ENCODE measurements at regions not wholly inside any gene's neighbourhood (a gene's known extent, or its start where the extent isn't known, plus 50 kb on each side); places are given as distances from the start of the nearest gene placed in this dataset.
"Not testable (repeated sequence)": the region's sequence is repeated elsewhere in the genome, so short reads cannot be mapped to it uniquely, and the experiment has no call there.

GRCh38 chr2:94622113-94622618 is 249.1 kb upstream of the TEKT4 start:
- TF ChIP-seq CTCF (IDR thresholded peaks at IDR 0.05; ENCODE audit: insufficient read depth, low read depth, low read length): no peak
- H3K4me3 ChIP-seq (ENCODE audit: low read depth, low read length): no peak overlapping the region
- DNase-seq (ENCODE audit: low read depth): no peak

GRCh38 chr2:94628953-94629352 is 242.3 kb upstream of the TEKT4 start:
- not testable (repeated sequence) for H3K4me3 ChIP-seq (ENCODE audit: low read depth, low read length); DNase-seq (ENCODE audit: low read depth)

- DNase-seq (ENCODE audit: low read depth); H3K4me3 ChIP-seq (ENCODE audit: low read depth, low read length): not testable (repeated sequence)
Measured at GRCh38 chr2:94641397-94641796, 229.8 kb upstream of the TEKT4 start.

- not testable (repeated sequence) for DNase-seq (ENCODE audit: low read depth); H3K4me3 ChIP-seq (ENCODE audit: low read depth, low read length)
Measured at GRCh38 chr2:94652131-94652530, 219.1 kb upstream of the TEKT4 start.

GRCh38 chr2:94669858-94670257 is 201.4 kb upstream of the TEKT4 start:
- H3K4me3 ChIP-seq (ENCODE audit: low read depth, low read length); DNase-seq (ENCODE audit: low read depth): not testable (repeated sequence)

- not testable (repeated sequence) for H3K4me3 ChIP-seq (ENCODE audit: low read depth, low read length); DNase-seq (ENCODE audit: low read depth)
Measured at GRCh38 chr2:94694236-94694635, 177.0 kb upstream of the TEKT4 start.

GRCh38 chr2:94708982-94709381 is 162.2 kb upstream of the TEKT4 start:
- not testable (repeated sequence) for H3K4me3 ChIP-seq (ENCODE audit: low read depth, low read length); DNase-seq (ENCODE audit: low read depth)

GRCh38 chr2:94725543-94725942 is 145.7 kb upstream of the TEKT4 start:
- TF ChIP-seq CTCF (IDR thresholded peaks at IDR 0.05; ENCODE audit: insufficient read depth, low read depth, low read length): no peak
- DNase-seq (ENCODE audit: low read depth): no peak
- no peak overlapping the region for H3K4me3 ChIP-seq (ENCODE audit: low read depth, low read length)

GRCh38 chr2:94735536-94735935 is 135.7 kb upstream of the TEKT4 start:
- not testable (repeated sequence) for H3K4me3 ChIP-seq (ENCODE audit: low read depth, low read length); DNase-seq (ENCODE audit: low read depth)

- H3K4me3 ChIP-seq (ENCODE audit: low read depth, low read length); DNase-seq (ENCODE audit: low read depth): not testable (repeated sequence)
Measured at GRCh38 chr2:94737145-94737544, 134.1 kb upstream of the TEKT4 start.

GRCh38 chr2:94737736-94738342 is 133.4 kb upstream of the TEKT4 start:
- DNase-seq (ENCODE audit: low read depth); H3K4me3 ChIP-seq (ENCODE audit: low read depth, low read length): not testable (repeated sequence)

GRCh38 chr2:94753466-94753998 is 117.7 kb upstream of the TEKT4 start:
- no peak overlapping the region for H3K4me3 ChIP-seq (ENCODE audit: low read depth, low read length)
- DNase-seq (ENCODE audit: low read depth): no peak
- no peak for TF ChIP-seq CTCF (IDR thresholded peaks at IDR 0.05; ENCODE audit: insufficient read depth, low read depth, low read length)
